Activated naive CD4-positive, alpha-beta T cell treated with anti-CD3 and anti-CD28 coated beads, Interleukin-2, amount 50 U/mL, for 24 hours (primary cell): ENCODE measurements at regions not wholly inside any gene's neighbourhood (a gene's known extent, or its start where the extent isn't known, plus 50 kb on each side); places are given as distances from the start of the nearest gene placed in this dataset.
"Not testable (repeated sequence)": the region's sequence is repeated elsewhere in the genome, so short reads cannot be mapped to it uniquely, and the experiment has no call there.

Source experiments
- H3K27ac Mint-ChIP-seq: one replicate; pipeline ENCODE4 v1.8.0; 2021; ENCODE audit warnings: mild to moderate bottlenecking, mixed read lengths
- H3K27me3 Mint-ChIP-seq: one replicate; pipeline ENCODE4 v1.8.0; 2021; ENCODE audit warnings: mixed read lengths
- H3K36me3 Mint-ChIP-seq: one replicate; pipeline ENCODE4 v1.8.0; 2021; ENCODE audit warnings: mixed read lengths
- H3K4me1 Mint-ChIP-seq: one replicate; pipeline ENCODE4 v1.8.0; 2021; ENCODE audit warnings: mixed read lengths
- H3K4me3 Mint-ChIP-seq: one replicate; pipeline ENCODE4 v1.8.0; 2021; ENCODE audit warnings: mild to moderate bottlenecking, mixed read lengths
- H3K9me3 Mint-ChIP-seq: one replicate; pipeline ENCODE4 v1.8.0; 2021; ENCODE audit warnings: mixed read lengths

GRCh38 chr4:162894387-162894786, 272.3 kb downstream of the NAF1 start:
- no peaks in the 10 kb centered on the region for H3K4me1 Mint-ChIP-seq
- H3K27ac Mint-ChIP-seq, result no peak overlapping the region
- H3K4me3 Mint-ChIP-seq, result no peak overlapping the region
- H3K27me3 Mint-ChIP-seq, result no peaks in the 10 kb centered on the region
- H3K9me3 Mint-ChIP-seq, result no peaks in the 10 kb centered on the region
- H3K36me3 Mint-ChIP-seq, result no peaks in the 10 kb centered on the region

GRCh38 chr4:162891788-162892707, 274.6 kb downstream of the NAF1 start:
- Mint-ChIP-seq H3K4me1 (no peaks in the 10 kb centered on the region), H3K27me3 (no peaks in the 10 kb centered on the region), H3K27ac (no peak overlapping the region), H3K36me3 (no peaks in the 10 kb centered on the region), H3K4me3 (no peak overlapping the region), H3K9me3 (peaks cover 4% of the 10 kb centered on the region)

GRCh38 chr4:162878096-162878495, 288.6 kb downstream of the NAF1 start:
- Mint-ChIP-seq H3K27me3 (peaks cover 1% of the 10 kb centered on the region), H3K4me1 (no peaks in the 10 kb centered on the region), H3K36me3 (no peaks in the 10 kb centered on the region), H3K4me3 (no peak overlapping the region), H3K27ac (no peak overlapping the region), H3K9me3 (no peaks in the 10 kb centered on the region)

- Mint-ChIP-seq H3K27me3 (no peaks in the 10 kb centered on the region), H3K27ac (no peak overlapping the region), H3K9me3 (no peaks in the 10 kb centered on the region), H3K4me1 (no peaks in the 10 kb centered on the region), H3K4me3 (no peak overlapping the region), H3K36me3 (no peaks in the 10 kb centered on the region)
Observed at GRCh38 chr4:162874748-162875147, 291.9 kb downstream of the NAF1 start.

GRCh38 chr4:162871990-162872389, 294.7 kb downstream of the NAF1 start:
- Mint-ChIP-seq H3K27ac (no peak overlapping the region), H3K9me3 (no peaks in the 10 kb centered on the region), H3K4me1 (no peaks in the 10 kb centered on the region), H3K36me3 (no peaks in the 10 kb centered on the region), H3K4me3 (no peak overlapping the region), H3K27me3 (no peaks in the 10 kb centered on the region)

- Mint-ChIP-seq H3K4me1 (no peaks in the 10 kb centered on the region), H3K27ac (no peak overlapping the region), H3K9me3 (peaks cover 8% of the 10 kb centered on the region), H3K27me3 (no peaks in the 10 kb centered on the region), H3K4me3 (no peak overlapping the region), H3K36me3 (no peaks in the 10 kb centered on the region)
Observed at GRCh38 chr4:162869157-162869556, 297.5 kb downstream of the NAF1 start.

- H3K4me3 Mint-ChIP-seq, result no peak overlapping the region
- H3K27ac Mint-ChIP-seq, result no peak overlapping the region
- no peaks in the 10 kb centered on the region for H3K27me3 Mint-ChIP-seq
- no peaks in the 10 kb centered on the region for H3K4me1 Mint-ChIP-seq
- no peaks in the 10 kb centered on the region for H3K36me3 Mint-ChIP-seq
- peaks cover 8% of the 10 kb centered on the region for H3K9me3 Mint-ChIP-seq
Observed at GRCh38 chr4:162866565-162866964, 300.1 kb downstream of the NAF1 start.

GRCh38 chr4:162865102-162865501, 301.6 kb downstream of the NAF1 start:
- Mint-ChIP-seq H3K27me3 (no peaks in the 10 kb centered on the region), H3K4me3 (no peak overlapping the region), H3K27ac (no peak overlapping the region), H3K4me1 (no peaks in the 10 kb centered on the region), H3K9me3 (peaks cover 8% of the 10 kb centered on the region), H3K36me3 (no peaks in the 10 kb centered on the region)

GRCh38 chr4:162853788-162854187, 312.9 kb downstream of the NAF1 start:
- Mint-ChIP-seq H3K36me3 (no peaks in the 10 kb centered on the region), H3K4me3 (no peak overlapping the region), H3K27me3 (no peaks in the 10 kb centered on the region), H3K9me3 (no peaks in the 10 kb centered on the region), H3K27ac (no peak overlapping the region), H3K4me1 (no peaks in the 10 kb centered on the region)

GRCh38 chr4:162852642-162853041, 314.0 kb downstream of the NAF1 start:
- Mint-ChIP-seq H3K4me3 (no peak overlapping the region), H3K36me3 (no peaks in the 10 kb centered on the region), H3K27ac (no peak overlapping the region), H3K27me3 (no peaks in the 10 kb centered on the region), H3K9me3 (no peaks in the 10 kb centered on the region), H3K4me1 (no peaks in the 10 kb centered on the region)

GRCh38 chr4:162851241-162851758, 315.4 kb downstream of the NAF1 start:
- not testable (repeated sequence) for H3K4me3 Mint-ChIP-seq, H3K36me3 Mint-ChIP-seq, H3K27me3 Mint-ChIP-seq, H3K27ac Mint-ChIP-seq, H3K9me3 Mint-ChIP-seq, H3K4me1 Mint-ChIP-seq

GRCh38 chr4:162849937-162850336, 316.8 kb downstream of the NAF1 start:
- Mint-ChIP-seq H3K9me3 (no peaks in the 10 kb centered on the region), H3K4me1 (no peaks in the 10 kb centered on the region)

GRCh38 chr4:162847945-162848549, 318.6 kb downstream of the NAF1 start:
- Mint-ChIP-seq H3K4me1 (no peaks in the 10 kb centered on the region), H3K4me3 (no peak overlapping the region), H3K9me3 (no peaks in the 10 kb centered on the region), H3K27ac (no peak overlapping the region), H3K27me3 (no peaks in the 10 kb centered on the region), H3K36me3 (no peaks in the 10 kb centered on the region)

More at GRCh38 chr4:162849937-162850336, 316.8 kb downstream of the NAF1 start:
- no peaks in the 10 kb centered on the region for H3K27me3 Mint-ChIP-seq
- no peak overlapping the region for H3K27ac Mint-ChIP-seq
- H3K4me3 Mint-ChIP-seq, result no peak overlapping the region
- H3K36me3 Mint-ChIP-seq, result no peaks in the 10 kb centered on the region

GRCh38 chr4:162841753-162842152, 324.9 kb downstream of the NAF1 start:
- no peaks in the 10 kb centered on the region for H3K27me3 Mint-ChIP-seq
- H3K4me1 Mint-ChIP-seq, result no peaks in the 10 kb centered on the region
- no peak overlapping the region for H3K27ac Mint-ChIP-seq
- H3K36me3 Mint-ChIP-seq, result no peaks in the 10 kb centered on the region
- no peak overlapping the region for H3K4me3 Mint-ChIP-seq
- no peaks in the 10 kb centered on the region for H3K9me3 Mint-ChIP-seq

GRCh38 chr4:162839814-162840213, 326.9 kb downstream of the NAF1 start:
- Mint-ChIP-seq H3K4me3 (no peak overlapping the region), H3K36me3 (no peaks in the 10 kb centered on the region), H3K4me1 (no peaks in the 10 kb centered on the region), H3K27ac (no peak overlapping the region), H3K9me3 (no peaks in the 10 kb centered on the region), H3K27me3 (no peaks in the 10 kb centered on the region)

- Mint-ChIP-seq H3K4me1 (no peaks in the 10 kb centered on the region), H3K27ac (no peak overlapping the region), H3K9me3 (peaks cover 2% of the 10 kb centered on the region), H3K27me3 (peaks cover 1% of the 10 kb centered on the region), H3K36me3 (no peaks in the 10 kb centered on the region), H3K4me3 (no peak overlapping the region)
Observed at GRCh38 chr4:162838671-162839070, 328.0 kb downstream of the NAF1 start.
